ENCODE measurements at regions not wholly inside any gene's neighbourhood (a gene's known extent, or its start where the extent isn't known, plus 50 kb on each side); places are given as distances from the start of the nearest gene placed in this dataset.
"Not testable (repeated sequence)": the region's sequence is repeated elsewhere in the genome, so short reads cannot be mapped to it uniquely, and the experiment has no call there.

DNA sequence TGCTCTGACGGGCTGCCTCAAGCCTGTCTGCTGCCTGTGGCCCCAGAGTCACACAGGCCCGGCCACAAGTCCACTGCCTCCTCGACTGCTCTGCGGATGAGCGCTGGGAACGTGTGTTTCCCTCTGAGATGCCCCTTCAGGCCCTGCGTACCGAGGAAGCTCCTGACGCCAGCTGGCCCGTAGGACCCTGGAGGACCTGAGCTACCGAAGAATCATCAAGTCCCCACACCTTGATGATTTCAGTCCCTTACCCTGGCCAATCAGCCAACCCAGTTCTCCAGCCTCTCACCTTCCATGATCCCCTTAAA lies 96.6 kb upstream of the LRPAP1 start (continued):
- TF ChIP-seq, protein P1, sequence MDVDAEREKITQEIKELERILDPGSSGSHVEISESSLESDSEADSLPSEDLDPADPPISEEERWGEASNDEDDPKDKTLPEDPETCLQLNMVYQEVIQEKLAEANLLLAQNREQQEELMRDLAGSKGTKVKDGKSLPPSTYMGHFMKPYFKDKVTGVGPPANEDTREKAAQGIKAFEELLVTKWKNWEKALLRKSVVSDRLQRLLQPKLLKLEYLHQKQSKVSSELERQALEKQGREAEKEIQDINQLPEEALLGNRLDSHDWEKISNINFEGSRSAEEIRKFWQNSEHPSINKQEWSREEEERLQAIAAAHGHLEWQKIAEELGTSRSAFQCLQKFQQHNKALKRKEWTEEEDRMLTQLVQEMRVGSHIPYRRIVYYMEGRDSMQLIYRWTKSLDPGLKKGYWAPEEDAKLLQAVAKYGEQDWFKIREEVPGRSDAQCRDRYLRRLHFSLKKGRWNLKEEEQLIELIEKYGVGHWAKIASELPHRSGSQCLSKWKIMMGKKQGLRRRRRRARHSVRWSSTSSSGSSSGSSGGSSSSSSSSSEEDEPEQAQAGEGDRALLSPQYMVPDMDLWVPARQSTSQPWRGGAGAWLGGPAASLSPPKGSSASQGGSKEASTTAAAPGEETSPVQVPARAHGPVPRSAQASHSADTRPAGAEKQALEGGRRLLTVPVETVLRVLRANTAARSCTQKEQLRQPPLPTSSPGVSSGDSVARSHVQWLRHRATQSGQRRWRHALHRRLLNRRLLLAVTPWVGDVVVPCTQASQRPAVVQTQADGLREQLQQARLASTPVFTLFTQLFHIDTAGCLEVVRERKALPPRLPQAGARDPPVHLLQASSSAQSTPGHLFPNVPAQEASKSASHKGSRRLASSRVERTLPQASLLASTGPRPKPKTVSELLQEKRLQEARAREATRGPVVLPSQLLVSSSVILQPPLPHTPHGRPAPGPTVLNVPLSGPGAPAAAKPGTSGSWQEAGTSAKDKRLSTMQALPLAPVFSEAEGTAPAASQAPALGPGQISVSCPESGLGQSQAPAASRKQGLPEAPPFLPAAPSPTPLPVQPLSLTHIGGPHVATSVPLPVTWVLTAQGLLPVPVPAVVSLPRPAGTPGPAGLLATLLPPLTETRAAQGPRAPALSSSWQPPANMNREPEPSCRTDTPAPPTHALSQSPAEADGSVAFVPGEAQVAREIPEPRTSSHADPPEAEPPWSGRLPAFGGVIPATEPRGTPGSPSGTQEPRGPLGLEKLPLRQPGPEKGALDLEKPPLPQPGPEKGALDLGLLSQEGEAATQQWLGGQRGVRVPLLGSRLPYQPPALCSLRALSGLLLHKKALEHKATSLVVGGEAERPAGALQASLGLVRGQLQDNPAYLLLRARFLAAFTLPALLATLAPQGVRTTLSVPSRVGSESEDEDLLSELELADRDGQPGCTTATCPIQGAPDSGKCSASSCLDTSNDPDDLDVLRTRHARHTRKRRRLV (CRISPR knock-in tag; IDR thresholded peaks at IDR 0.05), result no peak
- TF ChIP-seq ZNF446 (CRISPR knock-in tag; IDR thresholded peaks at IDR 0.05), result no peak
- TF ChIP-seq ZSCAN21 (CRISPR knock-in tag; IDR thresholded peaks at IDR 0.05; ENCODE audit: borderline replicate concordance), result no peak
- TF ChIP-seq, protein P2, sequence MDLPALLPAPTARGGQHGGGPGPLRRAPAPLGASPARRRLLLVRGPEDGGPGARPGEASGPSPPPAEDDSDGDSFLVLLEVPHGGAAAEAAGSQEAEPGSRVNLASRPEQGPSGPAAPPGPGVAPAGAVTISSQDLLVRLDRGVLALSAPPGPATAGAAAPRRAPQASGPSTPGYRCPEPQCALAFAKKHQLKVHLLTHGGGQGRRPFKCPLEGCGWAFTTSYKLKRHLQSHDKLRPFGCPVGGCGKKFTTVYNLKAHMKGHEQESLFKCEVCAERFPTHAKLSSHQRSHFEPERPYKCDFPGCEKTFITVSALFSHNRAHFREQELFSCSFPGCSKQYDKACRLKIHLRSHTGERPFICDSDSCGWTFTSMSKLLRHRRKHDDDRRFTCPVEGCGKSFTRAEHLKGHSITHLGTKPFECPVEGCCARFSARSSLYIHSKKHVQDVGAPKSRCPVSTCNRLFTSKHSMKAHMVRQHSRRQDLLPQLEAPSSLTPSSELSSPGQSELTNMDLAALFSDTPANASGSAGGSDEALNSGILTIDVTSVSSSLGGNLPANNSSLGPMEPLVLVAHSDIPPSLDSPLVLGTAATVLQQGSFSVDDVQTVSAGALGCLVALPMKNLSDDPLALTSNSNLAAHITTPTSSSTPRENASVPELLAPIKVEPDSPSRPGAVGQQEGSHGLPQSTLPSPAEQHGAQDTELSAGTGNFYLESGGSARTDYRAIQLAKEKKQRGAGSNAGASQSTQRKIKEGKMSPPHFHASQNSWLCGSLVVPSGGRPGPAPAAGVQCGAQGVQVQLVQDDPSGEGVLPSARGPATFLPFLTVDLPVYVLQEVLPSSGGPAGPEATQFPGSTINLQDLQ (CRISPR knock-in tag; IDR thresholded peaks at IDR 0.05), result no peak

DNA sequence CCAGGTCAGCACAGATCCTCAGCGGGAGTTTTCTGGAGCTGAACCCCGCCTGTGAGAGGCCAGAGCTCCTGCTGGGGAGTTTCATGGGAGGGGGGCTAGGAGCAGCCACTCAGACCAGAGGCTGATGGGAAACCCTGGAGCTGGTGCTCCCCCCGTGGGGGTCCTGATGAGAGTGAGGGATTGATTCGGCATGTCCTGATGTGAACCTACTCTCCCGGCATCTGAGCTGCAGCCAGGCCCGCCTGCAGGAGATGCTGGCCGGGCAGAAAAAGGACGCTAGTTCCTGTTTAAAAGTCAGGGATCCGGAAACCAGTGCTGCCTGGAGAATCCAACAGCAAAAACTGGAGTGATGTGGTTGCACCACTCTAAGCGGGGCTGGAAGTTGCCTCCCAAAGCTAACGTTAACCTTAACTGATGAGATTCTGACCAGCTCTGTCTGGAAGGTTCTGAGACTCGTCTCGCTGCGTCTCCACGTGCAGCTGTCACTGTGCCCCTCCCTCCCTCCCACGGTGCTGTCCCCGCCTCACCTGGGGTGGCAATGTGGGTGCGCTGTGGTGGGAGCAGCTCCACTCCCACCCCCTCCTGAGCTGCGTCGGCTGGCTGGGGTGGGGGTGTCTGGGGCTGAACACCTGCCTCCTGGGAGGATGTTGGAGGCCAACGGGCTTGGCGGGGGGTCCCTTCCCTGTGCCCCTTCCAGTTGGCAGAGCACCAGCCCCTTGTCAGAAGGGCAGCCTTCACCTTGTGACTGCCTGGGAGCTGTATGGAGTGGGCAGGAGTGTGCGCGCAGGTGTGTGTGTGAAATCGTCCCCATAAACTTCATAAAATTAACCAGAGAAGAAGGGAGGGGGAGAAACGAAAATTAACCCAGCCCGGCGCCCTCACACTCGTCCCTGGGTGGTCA lies 96.0 kb upstream of the LRPAP1 start:
- not testable (repeated sequence) for FAIRE-seq

DNA sequence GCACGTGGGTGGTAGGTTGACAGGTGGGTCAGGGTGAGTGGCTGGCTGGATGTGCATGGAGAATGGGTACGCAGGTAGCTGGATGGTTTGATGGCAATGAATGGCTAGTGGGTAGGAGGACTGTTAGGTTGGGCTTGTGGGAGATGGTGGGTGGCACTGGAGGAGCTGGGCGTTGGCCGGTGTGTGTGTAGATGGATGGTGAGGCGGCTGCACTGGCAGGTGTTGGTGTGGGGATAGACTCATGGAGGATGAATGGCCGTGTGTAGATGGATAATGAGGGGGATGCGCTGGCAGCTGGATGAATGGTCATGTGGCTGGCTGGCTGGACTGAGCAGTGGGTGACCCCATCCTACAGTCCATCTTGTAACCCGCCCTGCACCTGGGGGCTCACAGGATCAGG lies 95.2 kb upstream of the LRPAP1 start:
- H3K4me1 ChIP-seq (ENCODE audit: insufficient read depth, low read length); H4K20me1 ChIP-seq (ENCODE audit: insufficient read depth, low read length); DNase-seq (ENCODE audit: low spot score); H3K9ac ChIP-seq (ENCODE audit: insufficient read depth, low read depth, low read length); H2AFZ ChIP-seq (ENCODE audit: low read length); H3K36me3 ChIP-seq (replicated peaks in 1 of 2; ENCODE audit: control insufficient read depth in 1 of 2, insufficient read depth in 2 of 2, low read length in 2 of 2); intact Hi-C loops (cut with micrococcal nuclease; ENCODE audit: unreplicated experiment); FAIRE-seq; POLR2A ChIA-PET; ATAC-seq; CTCF ChIA-PET (ENCODE audit: low intra/inter-chr PET ratio, low total read pairs); H3K4me2 ChIP-seq (ENCODE audit: low read depth, low read length); BruUV-seq (replicated peaks); H3K27ac ChIP-seq (ENCODE audit: extremely low read length, insufficient read depth, low read length); H3K9me3 ChIP-seq (ENCODE audit: low read length); in situ Hi-C loops (cut with HindIII; ENCODE audit: extremely low pct_ligation_motif_present, low pct_unique_long_range_greater_than_20kb); H3K79me2 ChIP-seq (ENCODE audit: insufficient read depth, low read length); H3K4me3 ChIP-seq (replicated peaks in 1 of 3; ENCODE audit: insufficient read depth in 1 of 3, low read depth in 2 of 3, low read length in 3 of 3): not testable (repeated sequence)
- H3K27me3 ChIP-seq (ENCODE audit: control insufficient read depth in 1 of 2, insufficient read depth in 2 of 2, low read length in 2 of 2), result peaks cover 3 to 30% of the 10 kb centered on the region in 2 experiments; a peak in 3 of 5 replicates
- WGBS (ENCODE audit: low lambda C conversion rate), result 30% methylated on average over 6 of the region's 8 CpGs

More for the DNA sequence above, 96.0 kb upstream of the LRPAP1 start:
- H3K4me1 ChIP-seq (ENCODE audit: insufficient read depth, low read length); H3K36me3 ChIP-seq (replicated peaks in 1 of 2; ENCODE audit: control insufficient read depth in 1 of 2, insufficient read depth in 2 of 2, low read length in 2 of 2); H3K9ac ChIP-seq (ENCODE audit: insufficient read depth, low read depth, low read length); H3K4me2 ChIP-seq (ENCODE audit: low read depth, low read length); H2AFZ ChIP-seq (ENCODE audit: low read length); H3K4me3 ChIP-seq (replicated peaks in 1 of 3; ENCODE audit: insufficient read depth in 1 of 3, low read depth in 2 of 3, low read length in 3 of 3); CTCF ChIA-PET (ENCODE audit: low intra/inter-chr PET ratio, low total read pairs); intact Hi-C loops (cut with micrococcal nuclease; ENCODE audit: unreplicated experiment); POLR2A ChIA-PET; in situ Hi-C loops (cut with HindIII; ENCODE audit: extremely low pct_ligation_motif_present, low pct_unique_long_range_greater_than_20kb); ATAC-seq; H3K9me3 ChIP-seq (ENCODE audit: low read length); H3K27ac ChIP-seq (ENCODE audit: extremely low read length, insufficient read depth, low read length); DNase-seq (ENCODE audit: low spot score); H4K20me1 ChIP-seq (ENCODE audit: insufficient read depth, low read length); H3K79me2 ChIP-seq (ENCODE audit: insufficient read depth, low read length); BruUV-seq (replicated peaks): not testable (repeated sequence)
- 64% methylated on average over 22 of the region's 29 CpGs for WGBS (ENCODE audit: low lambda C conversion rate)
- H3K27me3 ChIP-seq (ENCODE audit: control insufficient read depth in 1 of 2, insufficient read depth in 2 of 2, low read length in 2 of 2), result peaks cover 3 to 30% of the 10 kb centered on the region in 2 experiments; a peak in 3 of 5 replicates
